Renal pelvis (tissue), 1 donor: ENCODE measurements at regions not wholly inside any gene's neighbourhood (a gene's known extent, or its start where the extent isn't known, plus 50 kb on each side); places are given as distances from the start of the nearest gene placed in this dataset.

Source experiments
- DNase-seq: peaks from one replicate; pipeline ENCODE4 v3.0.0-alpha.2; 2013

DNA sequence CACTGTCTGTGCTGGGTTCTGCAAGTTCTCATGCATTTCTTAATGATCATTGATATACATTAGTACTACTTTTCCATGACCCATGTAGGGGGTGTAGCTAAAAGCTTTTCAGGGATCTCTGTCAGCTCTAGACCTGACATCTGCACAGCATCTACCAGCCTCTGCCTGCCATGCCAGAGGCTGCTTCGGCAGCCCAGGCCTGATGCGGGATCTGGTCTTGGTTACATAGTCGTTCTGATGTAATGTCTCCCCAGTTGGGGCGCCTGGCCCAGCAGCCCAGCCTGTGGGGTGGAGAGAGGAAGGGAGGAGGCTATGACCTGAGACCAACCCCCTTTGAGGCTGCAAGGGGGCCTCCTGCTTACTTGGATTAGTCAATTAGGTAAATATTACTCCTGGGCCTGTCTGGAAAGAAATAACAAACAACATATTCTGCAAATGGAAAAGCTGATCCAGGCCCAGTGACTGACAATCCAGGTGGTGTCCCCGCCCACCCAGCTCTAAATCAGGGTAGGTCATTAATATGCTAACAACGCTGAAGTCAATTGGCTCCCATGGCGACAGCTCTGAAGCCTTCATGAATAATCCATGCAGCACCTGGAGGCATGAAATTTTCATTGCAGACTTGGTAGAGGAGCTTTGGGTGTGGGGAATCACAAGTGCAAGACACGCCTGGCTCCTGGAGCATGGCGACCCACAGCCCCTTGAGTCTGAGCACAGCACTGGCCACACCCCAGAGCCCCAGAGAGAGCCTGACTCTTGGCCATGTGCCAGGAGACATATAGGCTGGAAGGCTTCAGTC is 575.3 kb downstream of the CMPK2 start:
- peak; percentile 52 for DNase-seq

DNA sequence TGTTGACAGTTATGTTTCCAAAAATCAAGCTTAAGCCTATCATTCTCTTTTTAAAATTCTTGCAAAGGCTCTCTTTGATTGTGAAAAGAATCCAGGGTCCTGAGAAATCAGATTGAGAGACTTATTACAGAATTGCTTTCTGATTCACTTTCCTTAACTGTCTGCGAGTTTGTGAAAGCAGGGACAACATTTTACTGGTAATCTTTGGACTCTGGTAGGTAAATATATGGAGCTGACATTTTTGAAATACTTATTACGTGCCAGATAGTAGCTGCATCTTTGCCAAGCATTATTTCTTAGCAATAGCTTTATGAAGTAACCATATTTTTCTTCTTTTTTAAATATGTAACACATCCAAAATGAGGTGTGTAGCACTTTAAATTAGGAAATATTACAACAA is 570.9 kb downstream of the CMPK2 start:
- DNase-seq: no peak

DNA sequence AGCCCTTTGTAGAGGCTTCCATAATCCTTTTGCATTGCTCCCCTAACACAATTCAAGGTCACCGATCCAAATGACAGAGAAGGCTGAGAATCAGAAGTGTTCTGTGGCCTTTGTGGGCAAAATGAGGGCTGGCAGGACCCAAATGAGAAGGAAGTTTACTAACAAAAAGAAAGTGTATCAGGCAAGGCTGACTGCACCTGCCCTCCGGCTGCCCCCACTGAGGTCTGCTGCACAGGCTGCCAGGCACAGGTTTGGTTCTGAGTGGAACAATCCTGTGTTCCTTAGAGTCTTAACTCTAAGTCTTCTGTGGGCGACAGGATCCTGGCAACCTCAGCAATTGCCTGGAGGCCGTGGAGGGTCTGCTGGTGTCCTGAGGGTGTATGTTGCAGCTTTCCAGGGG is 568.5 kb downstream of the CMPK2 start:
- DNase-seq: no peak

DNA sequence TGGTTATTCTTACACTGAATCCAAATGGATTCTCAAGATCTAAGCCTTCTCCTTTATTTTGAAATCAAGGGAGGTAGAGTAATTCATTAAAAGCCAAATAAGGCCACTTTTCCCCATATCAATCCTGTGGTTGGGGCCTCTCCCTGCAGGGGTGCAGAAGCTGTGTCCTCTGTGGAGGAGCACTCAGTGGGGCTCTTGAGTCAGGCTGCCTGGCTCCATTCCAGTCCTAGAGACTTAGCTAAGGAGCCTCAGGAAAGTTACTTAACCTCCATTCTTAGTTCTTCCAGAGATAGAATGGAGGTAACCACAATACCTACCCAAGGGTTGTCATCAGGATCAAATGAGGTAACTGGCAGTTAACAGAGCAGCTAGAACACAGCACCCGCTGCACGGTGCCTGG is 564.3 kb downstream of the CMPK2 start:
- no peak for DNase-seq

DNA sequence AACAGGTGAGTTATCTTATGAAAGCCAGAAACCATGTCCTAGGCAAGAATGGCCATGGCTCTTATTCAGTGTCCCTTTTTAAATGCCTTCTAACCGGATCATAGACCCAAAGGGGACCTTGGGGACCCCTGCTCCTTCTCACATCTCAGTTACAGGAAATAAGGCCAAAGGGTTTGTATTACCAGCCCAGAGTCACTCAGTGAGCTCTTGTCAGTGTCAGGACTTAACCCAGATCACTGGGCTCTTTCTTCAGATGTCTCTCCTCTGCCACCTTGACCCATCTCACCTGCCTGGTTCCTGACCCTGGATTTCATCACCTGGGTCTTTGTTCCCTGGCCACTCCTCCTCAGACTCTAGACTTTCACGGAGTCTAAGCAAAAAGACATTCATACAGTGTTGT is 556.7 kb downstream of the CMPK2 start:
- DNase-seq: no peak

DNA sequence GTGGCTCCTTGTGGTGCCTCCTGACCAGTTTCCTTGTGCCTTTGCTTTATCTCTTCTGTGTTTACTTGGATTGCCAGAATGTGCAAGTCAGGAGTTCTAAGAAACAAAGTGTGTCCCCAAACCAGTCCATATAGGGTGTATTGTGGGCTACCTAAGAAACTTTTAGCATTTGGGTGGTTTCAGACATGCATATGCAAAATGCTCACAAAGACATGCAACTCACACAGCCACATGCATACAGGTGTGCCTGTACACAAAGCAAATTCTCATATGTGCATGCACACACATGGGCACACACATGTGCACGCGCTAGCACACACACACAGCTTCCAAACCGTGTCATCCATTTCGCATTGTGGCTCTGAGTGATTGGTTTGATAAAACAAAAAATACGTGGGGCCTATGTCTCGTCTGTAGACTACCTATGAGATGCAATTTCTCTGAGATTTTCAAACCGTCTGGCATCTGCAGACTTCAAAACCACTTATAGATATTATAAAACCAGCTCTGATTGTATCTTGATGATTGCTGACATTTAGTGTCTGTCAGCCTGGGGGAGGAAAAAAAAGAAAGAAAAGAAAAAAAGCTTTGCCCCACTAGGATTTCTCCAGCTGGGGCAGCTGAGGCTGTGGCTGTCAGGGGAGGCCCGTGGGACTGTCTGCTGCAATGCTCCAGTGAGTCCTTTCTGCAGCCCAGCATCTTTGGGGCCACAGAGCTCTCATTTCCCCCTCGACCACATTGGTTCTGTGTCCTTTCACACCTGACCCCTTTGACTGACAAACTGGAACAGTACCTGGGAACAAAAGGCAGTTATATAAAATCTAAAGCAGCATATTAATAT is 556.1 kb downstream of the CMPK2 start:
- DNase-seq: no peak

DNA sequence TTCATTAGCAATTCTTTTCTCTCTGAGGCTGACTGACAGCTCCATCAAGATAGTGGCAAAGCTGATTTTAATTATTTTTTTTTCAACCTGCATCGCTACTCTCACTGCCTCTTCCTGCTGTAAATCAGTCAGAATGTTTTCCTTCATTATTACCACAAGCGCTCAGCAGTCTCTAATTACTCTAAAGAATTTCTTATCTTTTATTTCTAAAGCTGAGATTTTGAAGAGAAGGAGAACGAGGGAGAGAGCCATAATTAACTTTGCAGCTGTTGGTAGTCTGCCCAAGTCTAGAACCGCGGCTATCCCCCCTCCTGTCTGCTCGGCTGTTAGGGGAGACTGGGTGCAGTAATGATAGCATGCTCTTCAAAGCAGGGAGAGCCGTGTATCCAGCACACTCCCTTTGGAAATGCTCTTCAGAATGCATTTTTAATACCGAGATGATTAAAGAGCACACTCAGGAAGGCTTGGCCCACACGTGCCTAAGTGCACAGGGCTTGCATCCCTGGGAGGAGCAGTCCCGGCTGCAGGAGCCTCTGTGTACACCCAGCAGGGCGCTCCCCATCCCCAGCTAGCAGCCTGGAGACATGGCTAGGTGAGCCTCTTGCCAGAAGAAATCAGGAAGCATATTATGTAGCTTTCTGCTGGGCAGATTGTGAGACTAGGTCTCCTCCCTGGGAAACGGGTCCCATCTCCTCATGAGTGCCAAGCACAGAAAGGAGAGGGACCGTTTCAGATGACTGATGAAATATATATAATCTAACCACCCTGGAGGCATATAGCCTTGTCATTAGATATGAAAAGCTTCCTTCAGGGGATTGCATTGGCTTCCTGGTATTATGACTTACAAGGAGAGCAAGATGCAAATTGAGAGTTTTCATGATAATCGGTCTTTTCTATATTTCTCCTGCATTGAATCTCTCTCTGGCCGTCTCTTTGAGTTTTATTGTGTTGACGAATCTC is 555.2 kb downstream of the CMPK2 start:
- peak; percentile 48 for DNase-seq

DNA sequence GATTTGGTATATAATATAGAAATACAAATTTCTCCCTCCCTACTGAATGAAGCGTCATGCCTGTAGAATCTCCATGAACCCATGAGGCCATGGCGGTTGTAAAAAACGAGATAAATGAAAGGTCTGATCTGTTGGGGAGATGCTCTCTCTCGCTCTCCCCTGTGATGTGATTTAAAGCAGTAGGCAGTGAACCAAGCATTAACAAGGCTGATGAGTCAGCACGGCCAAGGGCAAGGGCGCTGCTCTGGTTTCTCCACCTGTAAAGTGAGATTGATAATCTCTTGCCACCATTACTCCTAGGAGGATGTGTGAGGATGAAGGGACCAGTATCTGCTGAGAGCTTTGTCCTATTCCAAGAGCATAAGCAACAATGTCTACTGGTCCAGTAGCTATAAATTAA is 553.3 kb downstream of the CMPK2 start:
- peak; percentile 30 for DNase-seq

DNA sequence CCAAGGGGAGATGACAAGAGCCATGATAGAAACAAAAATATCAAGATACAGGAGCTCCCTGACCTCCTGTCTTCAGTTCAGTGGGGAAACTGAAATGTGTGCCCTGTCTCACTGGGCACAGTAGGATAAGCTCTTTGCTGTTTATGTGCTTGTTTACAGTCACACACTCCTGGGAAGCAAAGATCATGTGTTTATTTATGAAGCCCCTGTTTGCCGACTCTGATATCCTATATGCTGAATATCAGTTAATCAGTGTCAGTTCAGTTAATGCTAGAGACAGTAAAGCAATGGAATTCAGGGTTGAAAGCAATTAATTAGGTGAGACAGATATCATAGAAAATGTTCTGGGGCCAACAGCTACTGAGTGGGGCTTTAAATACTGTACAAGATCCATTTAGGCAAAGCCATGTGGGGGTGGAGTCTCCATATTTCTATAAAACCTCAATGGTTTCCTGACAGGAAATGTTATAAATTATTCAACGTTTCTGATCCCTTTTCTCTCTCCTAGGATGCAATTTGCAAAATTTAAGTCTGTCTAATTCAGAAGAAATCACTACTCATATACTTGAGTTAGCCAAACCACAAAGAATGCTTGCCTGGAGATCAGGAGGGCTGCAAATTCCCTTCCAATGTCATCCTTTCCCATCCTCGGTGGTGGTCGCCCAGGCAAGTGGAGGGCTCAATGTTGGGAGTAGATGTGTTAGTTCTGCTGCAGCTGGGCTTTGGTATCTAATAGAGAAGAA is 551.3 kb downstream of the CMPK2 start:
- DNase-seq: no peak

DNA sequence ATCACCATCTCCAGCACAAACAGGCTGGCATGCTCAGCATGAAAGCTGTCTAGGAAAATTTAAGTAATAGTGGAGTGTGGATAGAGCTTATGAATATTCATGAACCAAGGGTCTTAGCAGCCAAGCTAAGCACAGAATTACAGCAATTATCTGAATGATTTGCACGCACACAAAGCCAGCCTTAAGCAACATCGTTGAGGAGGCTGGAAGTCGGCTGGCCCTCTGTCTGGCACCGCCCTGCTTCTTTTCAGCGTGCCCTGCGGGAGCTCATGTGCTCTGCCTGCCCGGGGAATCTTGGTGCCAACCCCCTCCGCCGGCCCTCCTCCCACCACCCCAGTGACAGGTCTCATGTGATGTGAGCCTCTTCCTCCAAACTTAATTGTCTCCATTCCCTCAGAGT is 540.1 kb downstream of the CMPK2 start:
- no peak for DNase-seq

DNA sequence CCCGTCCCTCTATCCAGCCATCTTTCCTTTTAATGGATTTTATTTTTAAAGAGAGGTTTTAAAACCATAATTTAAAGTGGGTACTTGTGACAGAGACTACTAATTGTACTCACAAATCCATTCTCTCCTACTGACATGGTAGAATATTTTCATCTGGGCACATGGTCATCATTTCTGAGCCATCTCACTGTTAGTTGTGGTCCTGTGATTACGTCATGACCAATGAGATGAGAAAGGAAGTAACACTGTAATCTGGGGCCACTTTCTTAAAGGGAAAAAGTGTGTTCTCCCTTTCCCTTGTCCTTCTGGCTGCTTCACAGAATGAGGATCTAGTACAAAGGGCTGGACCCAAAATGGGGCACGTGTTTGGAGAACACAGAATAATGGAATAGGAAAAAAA is 538.7 kb downstream of the CMPK2 start:
- DNase-seq: no peak

DNA sequence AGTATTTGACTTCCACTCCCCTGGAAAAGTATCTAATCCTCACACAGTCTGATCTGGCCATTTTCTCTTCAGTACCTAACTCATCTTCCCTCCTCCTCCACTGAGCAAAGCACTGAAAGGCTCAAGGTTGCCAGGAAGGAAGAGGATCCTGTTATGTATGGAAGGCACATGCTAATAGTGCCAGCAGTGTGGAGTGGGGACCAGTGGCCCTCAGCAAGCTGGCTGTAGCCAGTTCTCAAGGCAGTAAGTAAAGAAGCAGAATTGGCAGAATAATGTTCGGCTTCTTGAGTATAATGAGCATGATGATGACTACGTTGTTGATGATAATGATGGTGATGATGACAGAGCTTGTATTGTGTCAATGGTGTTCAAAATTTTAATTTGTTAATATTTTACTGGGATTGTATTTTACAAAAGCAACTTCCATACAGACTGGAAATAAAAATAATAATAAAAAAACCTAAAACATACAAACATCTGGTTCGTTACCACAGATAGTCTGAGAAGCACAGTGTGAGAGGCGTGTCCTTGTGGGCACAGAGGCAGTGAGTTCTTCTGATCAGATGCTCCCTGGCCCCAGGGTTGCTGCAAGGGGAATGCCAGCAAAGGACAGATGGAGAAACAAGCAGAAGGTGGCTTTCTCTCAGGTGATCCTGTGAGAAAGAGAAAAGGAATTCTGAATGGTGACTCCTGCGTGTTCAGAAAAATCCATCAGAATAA is 528.8 kb downstream of the CMPK2 start:
- no peak for DNase-seq

DNA sequence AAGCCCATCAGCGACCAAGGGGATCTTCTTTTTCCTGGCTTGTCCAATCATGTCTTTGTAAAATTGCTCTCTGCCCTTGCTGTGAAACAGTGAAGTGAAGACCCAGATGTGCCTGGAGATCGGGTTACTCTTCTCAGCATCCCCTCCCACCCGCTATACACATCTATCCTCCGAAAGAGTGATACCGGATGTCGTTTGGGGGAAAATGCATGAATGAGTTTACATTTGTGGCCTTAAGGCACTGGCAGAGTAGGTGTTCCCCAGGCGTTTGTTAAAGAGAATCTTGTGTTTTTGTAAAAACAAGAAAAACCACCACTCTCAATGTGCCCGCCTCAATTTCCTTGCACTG is 528.3 kb downstream of the CMPK2 start:
- peak; percentile 67 for DNase-seq

DNA sequence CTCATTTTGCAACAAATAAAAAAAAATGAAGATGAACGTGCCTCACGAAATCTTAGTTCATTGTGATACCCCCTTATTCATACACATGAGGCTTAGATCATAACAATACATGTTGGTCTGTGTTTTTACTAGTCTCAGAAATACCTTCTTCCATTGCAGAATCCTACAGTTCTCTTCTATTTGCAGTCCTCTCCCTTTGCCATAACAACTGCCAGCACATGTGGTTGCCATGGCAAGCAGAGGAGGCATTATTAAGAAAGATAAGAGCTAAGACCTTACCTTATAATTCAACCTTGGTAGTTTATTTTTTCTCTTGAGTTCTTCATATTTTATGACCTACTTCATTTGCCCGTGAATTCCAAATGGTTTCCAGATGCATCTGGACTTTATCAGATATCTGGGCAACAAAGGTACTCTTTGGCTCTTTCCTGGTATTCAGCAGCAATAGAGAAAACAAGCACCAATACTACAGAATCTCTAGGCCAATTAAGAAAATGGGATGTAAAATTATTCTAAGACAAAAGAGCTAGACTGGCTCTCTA is 524.0 kb downstream of the CMPK2 start:
- DNase-seq: no peak

DNA sequence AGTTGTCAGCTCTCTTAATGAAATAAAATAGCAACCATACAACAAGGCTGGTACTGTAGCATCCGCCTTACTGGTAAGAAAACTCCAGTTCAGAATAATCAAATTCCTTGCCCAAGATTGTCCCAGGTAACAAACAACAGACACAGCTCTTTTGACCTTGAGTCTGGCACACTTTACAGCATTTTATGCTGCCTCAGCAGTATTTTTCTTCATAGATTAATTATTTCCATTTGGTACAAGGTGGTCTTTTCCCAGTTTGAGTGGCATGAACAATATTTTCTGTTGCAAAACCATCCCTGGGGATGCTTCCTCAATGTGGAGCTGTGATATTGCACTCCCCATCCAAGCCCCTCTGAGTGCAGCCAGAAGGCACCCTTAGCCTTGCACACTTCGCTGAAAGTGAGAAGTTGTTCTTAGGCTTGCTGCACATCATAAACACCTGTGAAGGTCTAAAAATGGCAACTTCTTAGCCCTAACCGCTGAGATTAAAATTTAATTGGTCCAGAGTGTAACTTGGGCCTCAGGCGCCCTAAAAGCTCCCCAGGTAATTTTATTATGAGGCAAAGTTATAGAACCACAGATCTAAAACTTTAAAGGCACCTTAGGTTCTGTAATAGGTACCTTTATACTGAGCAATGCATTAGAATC is 523.3 kb downstream of the CMPK2 start:
- DNase-seq: no peak

DNA sequence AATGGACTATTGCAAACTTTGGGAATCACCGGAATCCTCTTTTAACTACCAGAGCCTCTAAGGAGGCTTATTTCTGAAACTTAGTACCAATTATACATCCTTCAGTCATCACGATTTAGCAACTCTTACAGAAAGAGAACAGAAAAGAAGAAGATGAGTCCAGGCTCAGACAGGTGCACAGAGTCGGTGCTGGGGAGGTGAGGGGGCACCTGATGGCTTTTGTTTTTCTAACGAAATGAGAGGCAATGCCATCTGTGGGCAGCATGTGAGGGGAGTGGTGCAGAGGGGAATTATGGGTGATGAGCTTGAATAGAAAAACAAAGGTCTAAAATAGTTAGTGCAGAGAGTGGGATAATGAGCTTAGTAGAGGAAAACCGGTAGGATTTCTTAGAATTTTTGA is 522.6 kb downstream of the CMPK2 start:
- no peak for DNase-seq

DNA sequence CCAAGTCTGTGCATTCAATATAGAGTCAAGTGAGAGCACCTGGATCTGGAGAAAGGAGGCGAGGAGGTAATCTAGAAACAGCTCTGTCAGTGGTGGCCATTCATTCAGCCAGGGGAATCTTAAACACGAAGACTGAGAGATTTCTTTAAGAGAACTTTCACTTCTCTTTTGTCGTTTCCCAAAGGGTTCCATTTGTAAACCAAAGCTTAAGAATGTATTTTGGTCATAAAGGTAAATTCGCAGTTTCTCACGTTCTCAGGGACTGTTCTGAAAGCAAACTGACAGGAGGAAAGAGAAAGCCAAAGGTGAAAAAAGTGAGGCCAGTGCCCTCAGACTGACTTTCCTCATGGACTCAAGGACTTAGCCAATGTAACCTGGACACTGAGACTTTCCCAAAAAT is 513.5 kb downstream of the CMPK2 start:
- DNase-seq: no peak

DNA sequence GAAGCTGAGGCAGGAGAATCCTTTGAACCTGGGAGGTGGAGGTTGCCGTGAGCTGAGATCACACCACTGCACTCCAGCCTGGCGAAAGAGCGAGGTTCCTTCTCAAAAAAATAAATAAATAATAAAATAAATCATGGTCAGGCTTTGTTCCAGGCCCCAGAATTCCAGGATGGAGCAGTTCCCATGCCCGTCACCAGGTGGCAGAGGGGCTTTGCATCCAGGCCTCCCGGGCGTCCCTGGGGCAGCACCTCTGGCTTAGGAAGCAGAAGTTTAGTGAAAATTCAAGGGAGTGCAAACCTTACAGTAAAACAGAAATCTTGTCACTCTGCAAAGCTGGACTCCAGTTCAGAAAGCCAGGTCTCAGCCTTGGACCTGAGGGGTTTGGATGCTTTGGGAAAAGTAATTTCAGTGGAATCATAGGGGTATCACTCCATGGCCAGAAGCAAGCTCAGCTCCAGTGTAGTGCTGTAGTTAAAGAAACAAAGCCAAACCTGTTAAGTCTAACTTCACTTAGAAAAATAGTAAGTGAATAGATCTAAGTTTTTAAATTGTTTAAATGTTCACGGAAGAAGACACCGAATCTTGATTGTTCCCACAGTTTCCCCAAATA is 512.7 kb downstream of the CMPK2 start:
- peak; percentile 23 for DNase-seq

DNA sequence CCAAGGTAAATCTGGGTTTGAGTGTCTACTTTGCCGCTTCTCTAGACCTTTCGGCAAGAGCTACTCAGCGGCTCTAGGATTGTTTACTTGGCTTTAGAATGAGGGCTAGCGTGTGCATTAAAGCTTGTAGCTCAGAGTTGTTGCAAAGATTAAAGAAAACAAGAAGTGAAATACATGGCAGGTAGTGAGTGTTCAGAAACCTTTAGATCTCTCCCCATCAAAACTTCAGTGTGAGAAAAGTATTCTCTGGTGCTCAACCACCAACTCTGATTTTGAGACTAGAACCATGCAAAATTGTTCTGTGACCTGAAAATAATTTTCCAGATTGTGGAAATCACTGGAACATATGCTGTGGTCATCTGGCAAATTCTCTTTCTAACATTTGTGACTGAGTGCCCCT is 512.0 kb downstream of the CMPK2 start:
- DNase-seq: no peak

DNA sequence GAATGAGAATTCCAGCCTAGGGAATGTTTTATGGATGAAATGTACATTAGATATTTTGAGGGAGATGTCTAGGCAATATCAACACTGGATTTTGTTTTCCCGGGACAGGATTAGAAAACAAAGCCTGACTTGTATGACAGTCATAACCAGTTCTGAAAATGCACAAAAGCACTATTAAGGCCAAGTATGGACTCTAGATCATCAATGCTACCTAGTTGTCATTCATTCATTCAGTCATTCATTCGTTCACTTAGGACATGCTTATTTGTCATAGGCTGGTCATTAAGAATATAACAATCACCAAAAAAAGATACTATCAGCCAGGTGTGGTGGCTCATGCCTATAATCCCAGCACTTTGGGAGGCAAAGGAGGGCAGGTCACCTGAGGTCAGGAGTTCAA is 511.2 kb downstream of the CMPK2 start:
- DNase-seq: no peak
